Neuronal stem cell (in vitro differentiated cells): ENCODE measurements at regions not wholly inside any gene's neighbourhood (a gene's known extent, or its start where the extent isn't known, plus 50 kb on each side); places are given as distances from the start of the nearest gene placed in this dataset.

ENCODE experiments used
- DNase-seq: peaks from one replicate; pipeline ENCODE4 v3.0.0-alpha.2; 2013; ENCODE audit warnings: low spot score
- H2AFZ ChIP-seq: one replicate; pipeline ENCODE4 v1.6.1; 2013; ENCODE audit warnings: mild to moderate bottlenecking, low read length, inconsistent platforms
- H2AK5ac ChIP-seq: 2 replicates; pipeline ENCODE4 v1.6.1; 2013; ENCODE audit warnings: low read depth, mild to moderate bottlenecking, inconsistent platforms, low read length, moderate library complexity, mixed read lengths
- H2BK120ac ChIP-seq: 2 replicates; pipeline ENCODE4 v1.6.1; 2013; ENCODE audit warnings: low read depth, mild to moderate bottlenecking, inconsistent platforms, low read length, moderate library complexity, mixed read lengths
- H2BK12ac ChIP-seq: one replicate; pipeline ENCODE4 v1.6.1; 2013; ENCODE audit warnings: low read length, inconsistent platforms
- H2BK15ac ChIP-seq: 2 replicates; pipeline ENCODE4 v1.6.1; 2013; ENCODE audit warnings: mild to moderate bottlenecking, low read length, inconsistent platforms, mixed read lengths
- H2BK5ac ChIP-seq: one replicate; pipeline ENCODE4 v1.6.1; 2013; ENCODE audit warnings: inconsistent platforms, mild to moderate bottlenecking, low read length, moderate library complexity
- H3K14ac ChIP-seq: one replicate; pipeline ENCODE4 v1.6.1; 2013; ENCODE audit warnings: low read length, inconsistent platforms
- H3K18ac ChIP-seq: 2 replicates; pipeline ENCODE4 v1.6.1; 2013; ENCODE audit warnings: low read length, inconsistent platforms
- H3K23ac ChIP-seq: 2 replicates; pipeline ENCODE4 v1.6.1; 2013; ENCODE audit warnings: low read depth, mild to moderate bottlenecking, mixed read lengths, low read length, inconsistent platforms; ENCODE audit not compliant: poor library complexity
- H3K27ac ChIP-seq: replicated peaks from 3 replicates; pipeline ENCODE4 v1.5.1; 2013; ENCODE audit warnings: low read length, inconsistent platforms
- H3K27me3 ChIP-seq, 3 experiments: 2 replicates each; pipeline ENCODE4 v1.6.1; 2013; ENCODE audit warnings: low read length in 3 of 3, mild to moderate bottlenecking in 2 of 3, inconsistent platforms in 1 of 3, low read depth in 1 of 3, mixed read lengths in 1 of 3, moderate library complexity in 1 of 3; ENCODE audit not compliant: control insufficient read depth in 3 of 3, insufficient read depth in 3 of 3
- H3K36me3 ChIP-seq, 2 donors: replicated peaks in 1 of 2; 2 replicates each; pipeline ENCODE4 v1.6.1; 2013; ENCODE audit warnings: low read length in 2 of 2; ENCODE audit not compliant: control insufficient read depth in 2 of 2, insufficient read depth in 2 of 2
- H3K4ac ChIP-seq: 2 replicates; pipeline ENCODE4 v1.6.1; 2013; ENCODE audit warnings: inconsistent platforms, mild to moderate bottlenecking, low read length, moderate library complexity
- H3K4me1 ChIP-seq, 2 donors: 1 replicate in 1 of 2; 2 replicates in 1 of 2; pipeline ENCODE4 v1.6.1; 2013; ENCODE audit warnings: low read length in 2 of 2, low read depth in 1 of 2; ENCODE audit not compliant: control insufficient read depth in 2 of 2, insufficient read depth in 1 of 2
- H3K4me2 ChIP-seq: one replicate; pipeline ENCODE4 v1.6.1; 2013; ENCODE audit warnings: mild to moderate bottlenecking, low read length, inconsistent platforms; ENCODE audit not compliant: insufficient read depth, poor library complexity, severe bottlenecking
- H3K4me3 ChIP-seq, 2 donors: 2 replicates each; pipeline ENCODE4 v1.5.1; 2013; ENCODE audit warnings: low read length in 2 of 2, mild to moderate bottlenecking in 2 of 2, inconsistent platforms in 1 of 2, moderate library complexity in 1 of 2
- H3K79me1 ChIP-seq: one replicate; pipeline ENCODE4 v1.6.1; 2013; ENCODE audit warnings: low read depth, mild to moderate bottlenecking, inconsistent platforms, low read length, moderate library complexity
- H3K9ac ChIP-seq: one replicate; pipeline ENCODE4 v1.6.1; 2013; ENCODE audit warnings: mild to moderate bottlenecking, low read depth, low read length, inconsistent platforms; ENCODE audit not compliant: poor library complexity
- H3K9me3 ChIP-seq, 2 donors: replicated peaks in 1 of 2; 2 replicates each; pipeline versions ENCODE3 to v1.6.1; 2013; ENCODE audit warnings: low read length in 2 of 2, mild to moderate bottlenecking in 2 of 2, inconsistent platforms in 1 of 2, low read depth in 1 of 2, mixed read lengths in 1 of 2, moderate library complexity in 1 of 2; ENCODE audit not compliant: control insufficient read depth in 2 of 2, insufficient read depth in 1 of 2
- H4K8ac ChIP-seq: one replicate; pipeline ENCODE4 v1.6.1; 2013; ENCODE audit warnings: low read depth, mild to moderate bottlenecking, inconsistent platforms, low read length, moderate library complexity
- H4K91ac ChIP-seq: one replicate; pipeline ENCODE4 v1.6.1; 2013; ENCODE audit warnings: low read length, low read depth, mild to moderate bottlenecking, inconsistent platforms; ENCODE audit not compliant: poor library complexity
- WGBS, 2 donors: extraction: QIAGEN DNeasy Blood & Tissue Kit; methylation state at CpG; one replicate each; pipeline ENCODE4 v1.1.7; 2013; ENCODE audit warnings: missing lambda C conversion rate in 2 of 2, mixed read lengths in 1 of 2; ENCODE audit not compliant: insufficient read length in 2 of 2, insufficient replicate concordance in 1 of 2; ENCODE audit errors: extremely low coverage in 2 of 2; 5-methylcytosine and 5-hydroxymethylcytosine counted together

GRCh38 chr2:88252111-88252510 is 82.0 kb downstream of the THNSL2 start:
- no CpG with 5 or more reads among the region's 3 CpGs for WGBS, 2 donors
- H2BK120ac ChIP-seq, result no peak overlapping the region
- H3K23ac ChIP-seq, result no peak overlapping the region
- no peak overlapping the region for H2BK5ac ChIP-seq
- no peak overlapping the region for H3K14ac ChIP-seq
- no peak overlapping the region for H3K18ac ChIP-seq
- H3K27me3 ChIP-seq, result no peaks in the 10 kb centered on the region
- H3K4me2 ChIP-seq, result no peak overlapping the region
- H3K79me1 ChIP-seq, result no peaks in the 10 kb centered on the region
- no peak overlapping the region for H4K8ac ChIP-seq
- H3K9me3 ChIP-seq, result no peaks in the 10 kb centered on the region
- peak overlapping the region; percentile 23 for H2BK15ac ChIP-seq
- H3K4me3 ChIP-seq, result no peak overlapping the region
- H3K9ac ChIP-seq, result no peak overlapping the region
- no peak overlapping the region for H2AK5ac ChIP-seq
- H3K4ac ChIP-seq, result no peak overlapping the region
- H2AFZ ChIP-seq, result no peak overlapping the region
- no peak overlapping the region for H4K91ac ChIP-seq
- H3K4me1 ChIP-seq, result no peaks in the 10 kb centered on the region
- H2BK12ac ChIP-seq, result no peak overlapping the region
- no peaks in the 10 kb centered on the region for H3K36me3 ChIP-seq
- no peak overlapping the region for H3K27ac ChIP-seq
- no peak for DNase-seq

DNA sequence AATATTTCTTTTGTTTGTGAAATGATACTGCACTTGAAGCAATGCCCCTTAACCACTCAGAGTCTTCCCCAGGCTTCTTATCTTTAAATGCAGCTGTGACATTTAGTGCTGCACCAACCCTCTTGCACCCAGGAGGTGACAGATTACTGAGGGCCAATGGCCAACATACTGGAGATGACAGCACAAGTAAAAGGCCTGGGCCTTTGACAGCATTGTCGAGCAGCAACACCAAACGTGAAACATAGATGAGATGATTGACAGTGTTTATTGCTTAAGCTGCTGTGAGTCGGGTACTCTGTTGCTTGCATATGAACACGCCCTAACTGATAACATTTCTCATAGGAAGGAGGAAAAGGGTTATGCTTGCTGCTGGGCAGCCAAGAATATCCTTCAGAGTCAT is 80.3 kb downstream of the THNSL2 start:
- Histone ChIP-seq H3K4me2 (no peak overlapping the region), H2AK5ac (no peak overlapping the region), H2AFZ (no peak overlapping the region), H2BK120ac (no peak overlapping the region), H3K9me3 (no peaks in the 10 kb centered on the region), H4K91ac (no peak overlapping the region), H3K36me3 (no peaks in the 10 kb centered on the region), H3K9ac (no peak overlapping the region), H3K14ac (no peak overlapping the region), H3K23ac (no peak overlapping the region), H2BK5ac (no peak overlapping the region), H2BK15ac (no peak overlapping the region), H3K18ac (no peak overlapping the region), H3K27me3 (no peaks in the 10 kb centered on the region), H3K27ac (no peak overlapping the region), H3K79me1 (no peaks in the 10 kb centered on the region), H3K4ac (no peak overlapping the region), H4K8ac (no peak overlapping the region), H3K4me3 (no peak overlapping the region), H3K4me1 (no peaks in the 10 kb centered on the region), H2BK12ac (no peak overlapping the region)
- DNase-seq, result no peak
- no CpG with 5 or more reads among the region's 4 CpGs for WGBS, 2 donors

DNA sequence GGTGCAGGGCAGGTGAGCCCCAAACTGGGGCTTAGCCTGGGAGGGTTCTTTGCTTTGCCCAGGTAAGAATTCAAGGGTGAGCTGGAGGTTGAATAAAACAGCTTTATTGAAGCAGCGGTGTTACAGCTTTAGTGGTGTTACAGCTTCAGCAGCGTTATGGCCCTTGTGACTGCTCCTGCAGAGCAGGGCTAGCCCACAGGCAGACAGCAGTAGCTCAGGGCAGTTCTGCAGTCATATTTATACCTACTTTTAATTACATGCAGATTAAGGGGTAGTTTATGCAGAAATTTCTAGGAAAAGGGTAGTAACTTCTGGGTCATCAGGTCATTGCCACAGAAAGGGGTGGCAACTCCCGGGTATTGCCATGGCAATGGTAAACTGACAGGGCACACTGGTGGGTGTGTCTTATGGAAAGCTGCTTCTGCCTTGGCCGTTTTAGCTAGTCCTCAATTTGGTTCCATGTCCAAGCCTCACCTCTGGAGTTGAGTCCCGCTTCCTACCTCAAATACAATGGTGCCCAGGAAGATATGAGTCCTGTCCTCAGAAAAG is 78.2 kb downstream of the THNSL2 start:
- DNase-seq, result no peak
- H3K4me2 ChIP-seq, result no peak overlapping the region
- WGBS, 2 donors, result no CpG with 5 or more reads among the region's 5 CpGs

GRCh38 chr2:88247531-88247930 is 77.4 kb downstream of the THNSL2 start:
- H4K8ac ChIP-seq, result no peak overlapping the region
- WGBS, 2 donors, result no CpG with 5 or more reads among the region's 6 CpGs
- H3K27me3 ChIP-seq, result no peaks in the 10 kb centered on the region
- DNase-seq, result no peak
- H3K4me2 ChIP-seq, result no peak overlapping the region
- H3K9ac ChIP-seq, result no peak overlapping the region
- no peaks in the 10 kb centered on the region for H3K79me1 ChIP-seq
- H3K23ac ChIP-seq, result no peak overlapping the region
- no peak overlapping the region for H2BK5ac ChIP-seq
- H2BK12ac ChIP-seq, result no peak overlapping the region
- no peak overlapping the region for H2BK120ac ChIP-seq
- H3K4me1 ChIP-seq, result no peaks in the 10 kb centered on the region
- no peak overlapping the region for H2AK5ac ChIP-seq
- H3K4ac ChIP-seq, result no peak overlapping the region
- H3K27ac ChIP-seq, result no peak overlapping the region
- H3K9me3 ChIP-seq, result no peaks in the 10 kb centered on the region
- H4K91ac ChIP-seq, result no peak overlapping the region
- no peak overlapping the region for H2AFZ ChIP-seq
- no peak overlapping the region for H2BK15ac ChIP-seq
- no peak overlapping the region for H3K14ac ChIP-seq
- no peaks in the 10 kb centered on the region for H3K36me3 ChIP-seq
- H3K18ac ChIP-seq, result no peak overlapping the region
- H3K4me3 ChIP-seq, result no peak overlapping the region

More for the DNA sequence above, 78.2 kb downstream of the THNSL2 start:
- Histone ChIP-seq H3K23ac (no peak overlapping the region), H2BK15ac (no peak overlapping the region), H2BK5ac (no peak overlapping the region), H3K9me3 (no peaks in the 10 kb centered on the region), H4K8ac (no peak overlapping the region), H3K4me1 (no peaks in the 10 kb centered on the region), H2AK5ac (no peak overlapping the region), H3K4ac (no peak overlapping the region), H3K79me1 (no peaks in the 10 kb centered on the region), H3K9ac (no peak overlapping the region), H3K18ac (no peak overlapping the region), H3K27ac (no peak overlapping the region), H3K36me3 (no peaks in the 10 kb centered on the region), H3K27me3 (no peaks in the 10 kb centered on the region), H2BK120ac (no peak overlapping the region), H3K4me3 (no peak overlapping the region), H2BK12ac (no peak overlapping the region), H4K91ac (no peak overlapping the region), H3K14ac (no peak overlapping the region), H2AFZ (no peak overlapping the region)
